DMS 273 treated with DMSO at 0.1 percent for 48 hours (cell line): ENCODE measurements at regions not wholly inside any gene's neighbourhood (a gene's known extent, or its start where the extent isn't known, plus 50 kb on each side); places are given as distances from the start of the nearest gene placed in this dataset.

Source experiments
- DNase-seq: peaks from one replicate; lab custom pipeline; 2025; lab: John Stamatoyannopoulos, UW

DNA sequence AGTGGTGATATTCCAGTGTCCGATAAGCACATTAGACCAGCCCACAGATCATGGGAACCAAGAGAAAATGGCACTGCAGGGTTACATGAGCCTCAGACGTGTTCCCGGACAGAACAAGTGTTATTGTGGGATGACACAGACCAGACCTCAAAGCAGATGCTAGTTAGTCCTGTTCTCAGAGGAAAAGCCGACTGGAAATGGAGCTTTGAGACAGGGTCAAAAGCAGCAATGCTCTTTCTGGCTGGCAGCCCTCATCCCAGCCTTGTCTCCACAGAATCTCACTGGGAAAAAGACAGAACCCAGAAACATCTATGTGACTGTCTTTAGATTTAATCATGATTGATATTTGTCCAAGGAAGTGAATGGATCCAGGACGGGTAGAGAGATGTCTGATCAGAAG is 506.8 kb downstream of the INSC start:
- no peak for DNase-seq

- DNase-seq = no peak
Observed at GRCh38 chr11:15622231-15622890, 507.6 kb downstream of the INSC start.

DNA sequence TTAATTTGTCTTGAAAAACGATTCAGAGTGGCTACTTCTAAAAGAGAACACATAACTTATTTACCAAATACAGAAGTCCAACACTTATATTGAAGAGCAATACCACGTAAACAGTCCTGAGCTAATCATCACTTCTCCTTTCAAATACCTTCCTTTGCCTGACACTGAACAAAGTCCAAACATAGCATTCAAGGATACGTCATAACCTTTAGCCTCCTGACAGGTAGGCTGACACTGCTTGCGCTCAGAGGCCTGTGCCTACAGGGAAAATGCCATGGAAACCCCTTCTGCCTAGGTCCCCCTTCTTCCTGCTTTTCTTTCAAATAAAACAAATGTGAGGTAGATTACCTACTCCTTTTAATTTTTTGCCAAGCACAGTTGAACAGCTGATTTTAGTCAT is 510.0 kb downstream of the INSC start:
- no peak for DNase-seq

- DNase-seq = no peak
Observed at GRCh38 chr11:15625691-15626090, 511.0 kb downstream of the INSC start.

DNA sequence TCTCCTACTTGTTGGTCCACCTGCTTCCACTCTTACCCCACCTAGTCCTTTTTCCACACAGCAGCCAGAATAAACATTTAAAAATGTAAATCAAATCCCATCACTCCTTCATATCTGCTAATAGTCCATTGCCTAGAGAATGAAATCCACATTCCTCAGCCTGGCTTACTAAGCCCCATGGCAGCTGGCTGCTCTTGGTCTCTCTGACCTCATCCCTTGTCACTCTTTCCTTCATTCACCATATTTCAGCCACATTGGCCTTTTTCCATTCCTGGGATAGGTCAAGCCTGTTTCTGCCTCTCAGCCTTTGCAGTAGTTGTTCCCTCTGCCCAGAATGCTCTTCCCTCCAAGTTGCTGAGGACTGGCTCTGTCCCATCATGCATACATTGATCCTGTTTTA is 512.8 kb downstream of the INSC start:
- no peak for DNase-seq

DNA sequence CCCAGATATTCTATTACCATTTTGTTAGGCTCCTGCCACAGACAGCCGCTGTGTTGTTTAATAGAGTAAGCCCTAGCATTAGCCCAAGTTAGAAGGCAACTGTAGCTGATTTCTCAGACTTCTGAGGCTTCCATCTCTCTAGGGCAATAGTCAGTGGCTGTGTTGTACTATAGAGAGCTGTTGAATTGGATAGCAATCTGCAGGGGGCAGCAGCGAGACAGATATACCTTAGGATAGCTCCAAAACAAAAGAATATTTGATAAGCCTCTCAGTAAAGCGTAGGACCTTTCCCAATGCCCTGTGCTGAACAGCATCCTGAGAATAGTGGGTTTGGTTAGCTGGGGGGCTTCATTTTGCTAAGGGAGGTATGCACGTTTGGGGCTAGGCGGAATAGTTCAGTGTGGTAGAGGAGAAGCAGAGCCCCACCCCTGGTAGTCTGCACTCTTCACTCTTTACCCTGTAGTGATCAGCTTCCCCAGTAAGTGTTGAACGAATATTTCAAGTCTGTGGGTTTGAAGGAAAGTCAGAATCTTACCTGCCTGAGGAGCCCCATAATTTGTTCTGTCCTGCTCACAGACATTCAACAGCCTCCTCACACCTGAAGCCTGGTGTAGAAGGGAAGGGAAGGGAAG is 515.1 kb downstream of the INSC start:
- DNase-seq = no peak

DNA sequence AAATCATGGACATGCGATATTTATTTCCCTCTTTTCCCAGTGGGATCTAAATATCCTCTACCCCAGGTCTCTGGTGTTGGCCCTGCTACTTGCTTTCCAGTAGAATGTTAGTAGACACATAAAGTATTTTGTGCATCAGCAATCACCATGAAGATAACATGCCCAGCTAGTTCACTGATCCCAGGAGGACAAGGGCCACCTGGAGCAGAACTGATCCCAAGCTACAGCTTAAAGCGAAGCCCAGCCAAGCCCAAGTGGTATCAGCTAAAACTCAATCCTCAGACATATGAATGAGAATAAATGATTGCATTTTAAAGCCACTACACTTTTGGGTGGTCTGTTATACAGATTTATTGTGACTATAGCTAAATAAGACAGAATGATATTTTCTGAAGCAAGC is 516.2 kb downstream of the INSC start:
- no peak for DNase-seq

- DNase-seq = no peak
Observed at GRCh38 chr11:15635521-15635920, 520.8 kb downstream of the INSC start.

GRCh38 chr11:15636521-15637089 is 521.9 kb downstream of the INSC start:
- DNase-seq = no peak

DNA sequence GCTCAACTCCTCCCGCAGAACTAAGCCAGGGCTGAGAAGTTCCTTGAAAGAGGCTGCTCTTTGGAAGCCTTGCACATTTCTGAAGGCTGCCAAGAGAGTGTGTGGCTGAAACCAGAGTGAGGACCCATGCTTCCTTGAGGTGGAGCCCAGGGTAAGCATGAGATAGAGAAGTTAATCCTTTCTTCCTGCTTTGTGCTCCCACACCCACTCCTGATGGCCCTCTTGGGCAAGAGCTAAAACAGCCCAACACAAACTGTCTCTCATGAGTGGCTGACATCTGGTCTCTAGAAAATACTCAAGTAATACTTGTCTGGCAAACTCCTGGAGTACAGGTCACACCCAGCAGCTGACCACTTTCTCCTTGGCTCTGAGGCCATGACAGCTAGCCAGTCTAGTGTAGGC is 523.7 kb downstream of the INSC start:
- DNase-seq = no peak

- no peak for DNase-seq
Observed at GRCh38 chr11:15640318-15640717, 525.6 kb downstream of the INSC start.

DNA sequence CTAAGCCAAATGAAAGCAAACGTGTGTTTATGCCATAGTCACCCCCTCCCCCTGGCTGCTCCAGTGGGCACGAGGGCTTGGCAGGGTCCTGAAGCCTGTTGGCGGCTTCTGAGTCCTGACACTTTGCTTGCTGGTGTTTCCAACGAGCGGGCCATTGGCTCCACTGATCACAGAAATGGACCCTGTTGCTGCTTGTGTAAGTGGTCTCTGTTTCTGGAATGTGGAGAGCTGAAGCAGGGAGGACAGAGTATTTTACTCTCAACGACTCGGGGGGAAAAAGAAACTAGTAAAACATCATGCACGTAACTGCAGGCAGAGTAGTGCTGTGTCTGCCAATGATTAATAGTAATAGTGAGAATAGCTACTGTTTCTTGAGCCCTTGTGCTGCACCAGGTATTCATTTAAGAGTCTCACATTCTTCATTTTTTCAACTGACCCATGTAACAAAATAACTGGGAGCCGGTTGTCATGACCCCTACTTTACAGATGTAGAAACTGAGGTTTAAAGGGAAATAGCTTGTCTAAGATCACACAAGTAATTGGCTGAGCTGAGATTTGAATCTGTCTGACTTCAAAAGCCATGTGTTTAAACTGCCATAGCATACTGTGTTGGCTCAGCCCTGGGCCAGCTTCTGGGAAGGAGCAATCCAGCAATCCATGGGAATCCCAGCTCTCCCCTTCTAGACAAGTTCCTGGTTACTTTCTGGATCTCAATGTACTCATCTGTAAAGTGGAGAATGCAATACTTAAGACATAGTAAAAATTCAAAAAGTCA is 526.7 kb downstream of the INSC start:
- DNase-seq = no peak

DNA sequence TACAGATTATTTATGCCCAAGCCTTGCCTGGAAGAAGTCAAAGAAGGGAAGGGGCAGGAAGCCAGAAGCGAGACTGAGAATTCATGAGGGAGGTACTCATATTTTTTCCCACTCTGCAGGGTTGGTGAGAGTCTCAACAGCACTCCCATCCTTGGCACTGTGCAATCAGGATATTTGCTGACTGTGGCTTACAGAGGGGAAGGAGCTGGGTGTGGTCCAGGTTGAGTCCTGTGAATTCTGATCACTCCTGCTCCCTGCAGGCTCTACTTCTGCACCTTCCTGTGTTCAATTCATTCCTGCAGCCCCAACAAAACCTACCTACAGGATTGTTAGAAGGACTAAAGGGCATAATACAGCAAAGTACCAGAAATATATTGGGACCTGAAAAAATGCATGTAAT is 530.5 kb downstream of the INSC start:
- DNase-seq = no peak

- no peak for DNase-seq
Observed at GRCh38 chr11:15649371-15650104, 534.8 kb downstream of the INSC start.

GRCh38 chr11:15650105-15650938 is 535.6 kb downstream of the INSC start:
- peak; percentile 45 for DNase-seq

DNA sequence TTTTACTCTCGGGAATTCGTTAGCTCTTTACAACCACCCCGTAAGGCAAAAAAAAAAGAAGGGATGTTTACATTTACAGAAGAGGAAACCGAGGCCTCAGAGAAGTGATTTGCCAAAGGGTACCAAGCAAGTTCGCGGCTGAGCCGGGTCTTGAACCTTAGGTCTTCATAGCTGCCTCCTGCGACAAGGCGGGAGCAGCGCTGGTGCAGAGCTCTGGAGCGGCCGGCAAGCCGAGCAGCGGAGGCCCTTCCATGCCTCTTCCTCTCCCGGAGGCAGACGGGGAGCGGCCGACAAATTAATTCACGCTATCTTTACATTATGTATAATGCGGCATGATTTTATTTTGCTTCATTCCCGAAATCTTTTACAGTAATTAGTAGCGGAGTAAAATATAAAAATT is 536.3 kb downstream of the INSC start:
- no peak for DNase-seq

- DNase-seq = no peak
Observed at GRCh38 chr11:15651816-15652215, 537.1 kb downstream of the INSC start.

DNA sequence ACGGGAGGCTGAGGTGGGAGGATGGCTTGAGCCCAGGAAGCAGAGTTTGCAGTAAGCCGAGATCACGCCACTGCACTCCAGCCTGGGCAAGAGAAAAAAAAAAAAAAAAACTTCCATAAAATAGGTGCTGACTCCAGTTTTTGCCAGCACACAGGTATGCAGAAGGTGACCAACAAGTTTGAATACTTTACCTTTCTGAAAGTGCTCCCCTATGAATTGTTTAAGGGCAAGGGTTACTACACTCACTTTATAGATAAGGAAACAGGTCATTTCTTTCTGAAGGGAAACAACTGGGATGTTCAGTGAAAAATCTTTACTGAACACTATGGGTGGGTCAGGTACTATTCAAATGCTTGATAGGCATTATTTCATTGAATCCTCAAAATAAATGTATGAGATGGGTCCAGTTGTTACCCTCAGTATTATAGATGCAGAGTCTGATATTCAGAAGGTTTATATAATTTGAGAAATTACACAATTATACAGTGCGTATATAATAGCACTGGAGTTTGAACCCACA is 538.5 kb downstream of the INSC start:
- DNase-seq = no peak

- no peak for DNase-seq
Observed at GRCh38 chr11:15654451-15654850, 539.7 kb downstream of the INSC start.

DNA sequence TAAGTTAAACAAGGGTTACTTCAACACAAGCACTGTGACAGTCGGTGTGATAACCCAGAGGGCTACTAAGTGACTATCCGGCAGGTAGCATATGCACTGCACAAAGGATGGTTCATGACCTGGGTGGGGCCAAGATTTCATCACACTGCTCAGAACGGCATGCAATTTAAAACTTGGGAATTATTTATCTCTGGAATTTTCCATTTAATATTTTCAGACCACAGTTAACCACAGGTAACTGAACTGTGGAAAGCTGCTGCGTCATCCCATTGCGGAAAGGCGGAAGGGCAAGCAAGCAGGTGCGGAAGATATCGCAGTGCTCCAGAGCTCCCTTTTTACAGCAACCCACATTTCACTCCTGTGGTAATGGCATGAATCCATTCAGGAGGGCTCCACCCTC is 540.8 kb downstream of the INSC start:
- no peak for DNase-seq

DNA sequence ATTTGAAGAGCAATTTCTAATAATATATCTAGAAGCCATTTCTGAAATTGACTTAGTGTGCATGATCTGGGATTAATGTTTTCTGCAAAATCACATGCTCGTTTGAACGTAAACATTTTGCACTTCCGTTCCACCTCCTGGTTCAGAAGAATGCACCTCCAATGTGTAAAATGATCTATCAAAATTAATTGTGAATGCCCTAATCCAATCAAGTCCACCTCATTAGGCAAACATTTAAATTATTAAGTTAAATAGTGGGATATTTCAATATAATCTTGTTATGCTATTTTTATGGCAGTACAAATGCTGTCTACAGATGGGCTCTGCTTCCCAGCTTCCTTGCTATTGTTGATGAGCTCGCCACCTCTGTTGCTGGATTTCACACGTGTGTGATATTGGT is 542.5 kb downstream of the INSC start:
- DNase-seq = no peak
